Body of pancreas (tissue), 4 donors: ENCODE measurements at regions not wholly inside any gene's neighbourhood (a gene's known extent, or its start where the extent isn't known, plus 50 kb on each side); places are given as distances from the start of the nearest gene placed in this dataset.
"Not testable (repeated sequence)": the region's sequence is repeated elsewhere in the genome, so short reads cannot be mapped to it uniquely, and the experiment has no call there.

Experiments
- ATAC-seq: fragments of 150-250 bp; one replicate; pipeline ENCODE4 v1.9.1; 2016
- DNase-seq, 4 donors: peaks; one replicate each; pipeline ENCODE4 v3.0.0-alpha.2; 2019
- H3K27ac ChIP-seq, 4 donors: fragments of 200-600 bp; sonication (generic); 1 replicate in 3 of 4; 2 replicates in 1 of 4; pipeline versions ENCODE4 v1.5.1 to v1.6.1; 2016 to 2019; ENCODE audit warnings: mild to moderate bottlenecking in 1 of 4, mixed read lengths in 1 of 4, moderate library complexity in 1 of 4
- H3K27me3 ChIP-seq, 2 donors: fragments of 200-600 bp; sonication (generic); one replicate each; pipeline ENCODE4 v1.6.0; 2016; ENCODE audit warnings: mild to moderate bottlenecking in 1 of 2
- H3K36me3 ChIP-seq, 2 donors: fragments of 200-600 bp; sonication (generic); replicated peaks in 1 of 2; 2 replicates each; pipeline ENCODE4 v1.5.1; 2016; ENCODE audit warnings: low read depth in 2 of 2; ENCODE audit not compliant: insufficient read depth in 1 of 2
- H3K4me1 ChIP-seq: fragments of 200-600 bp; sonication (generic); one replicate; pipeline ENCODE4 v1.6.0; 2016
- H3K4me3 ChIP-seq, 2 donors: fragments of 200-600 bp; sonication (generic); 1 replicate in 1 of 2; 2 replicates in 1 of 2; pipeline ENCODE4 v1.5.1; 2016 to 2019
- H3K9me3 ChIP-seq, 3 donors: fragments of 200-600 bp; sonication (generic); 1 replicate in 2 of 3; 2 replicates in 1 of 3; pipeline ENCODE4 v1.5.1; 2016
- POLR2A ChIP-seq, 3 donors: fragments of 450-650 bp; IDR thresholded peaks; one replicate each; pipeline ENCODE4 v1.6.1; 2016; ENCODE audit warnings: antibody characterized with exemption in 3 of 3, mild to moderate bottlenecking in 2 of 3
- WGBS, 2 donors: methylation state at CpG; one replicate each; pipeline ENCODE4 v1.1.5; 2017; 5-methylcytosine and 5-hydroxymethylcytosine counted together
- intact Hi-C: fragments of 100-400 bp; cut with DNase I; formaldehyde crosslinking; loops from one replicate; pipeline ENCODE4 v1.15.1; 2023
- TF ChIP-seq, protein P1 (sequence below), 7 experiments: fragments of 450-650 bp in 4 of 7; fragments of 200-600 bp in 3 of 7; sonication (generic) in 3 of 7; IDR thresholded peaks; one replicate each; pipeline ENCODE4 v1.5.1; 2016 to 2019; ENCODE audit warnings: antibody characterized with exemption in 7 of 7

DNA sequence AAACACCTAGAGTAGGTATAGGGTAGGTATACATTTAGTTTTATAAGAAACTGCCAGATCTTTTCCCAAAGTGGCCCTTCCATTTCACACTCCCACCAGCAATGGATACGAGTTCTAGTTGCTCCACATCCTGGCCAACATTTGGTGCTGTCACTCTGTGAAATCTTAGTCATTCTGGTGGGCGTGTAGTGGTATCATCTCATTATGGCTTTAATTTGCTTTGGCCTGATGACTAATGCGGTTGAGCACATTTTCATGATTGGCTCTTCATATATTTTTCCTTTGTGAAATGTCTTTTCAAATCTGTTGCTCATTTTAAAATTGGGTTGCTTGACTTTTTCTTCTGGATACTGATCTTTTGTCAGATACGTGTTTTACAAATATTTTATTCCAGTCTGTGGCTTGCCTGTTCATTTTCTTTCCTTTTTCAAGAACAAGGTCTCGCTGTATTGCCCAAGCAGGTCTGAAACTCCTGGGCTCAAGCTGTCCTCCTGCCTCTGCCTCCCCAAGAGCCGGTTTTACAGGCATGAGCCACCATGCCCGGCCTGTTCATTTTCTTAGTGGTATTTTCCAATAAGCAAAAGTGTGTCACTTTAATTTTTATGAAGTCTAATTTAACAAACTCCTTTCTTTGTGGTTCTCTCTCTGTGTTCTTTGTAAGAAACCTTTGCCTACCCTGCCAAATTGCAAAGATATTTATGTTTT, 192.4 kb downstream of the SEC14L1 start:
- Histone ChIP-seq H3K9me3 (no peaks in the 10 kb centered on the region), H3K4me3 (no peak overlapping the region), H3K27me3 (no peaks in the 10 kb centered on the region), H3K36me3 (no peaks in the 10 kb centered on the region), H3K4me1 (peaks cover 11% of the 10 kb centered on the region), H3K27ac (peak overlapping the region in 1 of 4 donors; percentile 5)
- 85 to 94% methylated on average over 7 of the region's 7 CpGs for WGBS, 2 donors
- DNase-seq (peak in 1 of 4 donors; percentile 6), ATAC-seq (no peak)
- intact Hi-C loops: loop anchor here (5.0 kb wide), 1 partner anchor 159 kb away; no protein-coding TSS in a partner anchor
- TF ChIP-seq POLR2A (IDR thresholded peaks at IDR 0.05): no peak
- TF ChIP-seq, protein P1, sequence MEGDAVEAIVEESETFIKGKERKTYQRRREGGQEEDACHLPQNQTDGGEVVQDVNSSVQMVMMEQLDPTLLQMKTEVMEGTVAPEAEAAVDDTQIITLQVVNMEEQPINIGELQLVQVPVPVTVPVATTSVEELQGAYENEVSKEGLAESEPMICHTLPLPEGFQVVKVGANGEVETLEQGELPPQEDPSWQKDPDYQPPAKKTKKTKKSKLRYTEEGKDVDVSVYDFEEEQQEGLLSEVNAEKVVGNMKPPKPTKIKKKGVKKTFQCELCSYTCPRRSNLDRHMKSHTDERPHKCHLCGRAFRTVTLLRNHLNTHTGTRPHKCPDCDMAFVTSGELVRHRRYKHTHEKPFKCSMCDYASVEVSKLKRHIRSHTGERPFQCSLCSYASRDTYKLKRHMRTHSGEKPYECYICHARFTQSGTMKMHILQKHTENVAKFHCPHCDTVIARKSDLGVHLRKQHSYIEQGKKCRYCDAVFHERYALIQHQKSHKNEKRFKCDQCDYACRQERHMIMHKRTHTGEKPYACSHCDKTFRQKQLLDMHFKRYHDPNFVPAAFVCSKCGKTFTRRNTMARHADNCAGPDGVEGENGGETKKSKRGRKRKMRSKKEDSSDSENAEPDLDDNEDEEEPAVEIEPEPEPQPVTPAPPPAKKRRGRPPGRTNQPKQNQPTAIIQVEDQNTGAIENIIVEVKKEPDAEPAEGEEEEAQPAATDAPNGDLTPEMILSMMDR (IDR thresholded peaks at IDR 0.05): no peak

DNA sequence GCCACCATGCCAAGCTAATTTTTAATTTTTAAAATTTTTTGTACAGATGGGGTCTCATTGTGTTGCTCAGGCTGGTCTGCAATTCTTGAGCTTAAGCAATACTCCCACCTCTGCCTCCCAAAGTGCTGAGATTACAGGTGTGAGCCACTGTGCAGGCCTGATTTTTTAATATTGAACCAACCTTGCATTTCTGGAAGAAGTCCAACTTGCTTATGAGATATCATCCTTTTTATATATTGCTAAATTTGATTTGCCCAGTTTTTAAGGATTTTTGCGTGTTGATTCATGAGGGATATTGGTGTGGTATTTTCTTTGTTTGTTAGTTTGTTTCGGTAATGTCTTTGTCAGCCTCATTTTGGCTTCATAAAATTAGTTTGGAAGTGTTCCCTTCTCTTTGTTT, 196.4 kb downstream of the SEC14L1 start:
- DNase-seq (no peak), ATAC-seq (no peak)
- no peaks in the 10 kb centered on the region for H3K27me3 ChIP-seq
- peaks cover under 1% of the 10 kb centered on the region for H3K4me1 ChIP-seq
- TF ChIP-seq, protein P1 (IDR thresholded peaks at IDR 0.05): no peak
- 97 to 100% methylated on average over 2 of the region's 2 CpGs for WGBS, 2 donors
- no peaks in the 10 kb centered on the region for H3K36me3 ChIP-seq
- no peak overlapping the region for H3K4me3 ChIP-seq
- H3K9me3 ChIP-seq: no peaks in the 10 kb centered on the region
- intact Hi-C loops: no loop called here
- H3K27ac ChIP-seq: no peak overlapping the region

GRCh38 chr17:77341069-77341541, 200.3 kb downstream of the SEC14L1 start:
- Histone ChIP-seq H3K27me3 (no peaks in the 10 kb centered on the region), H3K4me1 (peaks cover 7% of the 10 kb centered on the region), H3K9me3 (no peaks in the 10 kb centered on the region), H3K4me3 (no peak overlapping the region), H3K27ac (no peak overlapping the region), H3K36me3 (no peaks in the 10 kb centered on the region)
- DNase-seq (no peak), ATAC-seq (no peak)
- intact Hi-C loops: no loop called here
- 67 to 75% methylated on average over 10 of the region's 10 CpGs for WGBS, 2 donors
- TF ChIP-seq, protein P1 (IDR thresholded peaks at IDR 0.05): no peak
- no peak for TF ChIP-seq POLR2A (IDR thresholded peaks at IDR 0.05)

DNA sequence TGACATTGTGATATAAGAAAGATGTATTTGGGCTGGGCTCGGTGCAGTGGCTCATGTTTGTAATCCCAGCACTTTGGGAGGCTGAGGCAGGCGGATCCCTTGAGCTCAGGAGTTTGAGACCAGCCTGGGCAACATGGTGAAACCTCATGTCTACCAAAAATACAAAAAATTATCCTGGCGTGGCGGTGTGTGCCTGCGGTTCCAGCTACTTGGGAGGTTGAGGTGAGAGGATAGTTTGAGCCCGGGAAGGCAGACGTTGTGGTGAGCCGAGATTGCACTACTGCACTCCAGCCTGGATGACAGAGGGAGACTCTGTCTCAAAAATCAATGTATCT, 201.9 kb downstream of the SEC14L1 start:
- H3K9me3 ChIP-seq, intact Hi-C loops, DNase-seq, ATAC-seq, H3K27me3 ChIP-seq, H3K4me3 ChIP-seq, H3K4me1 ChIP-seq, H3K36me3 ChIP-seq: not testable (repeated sequence)
- WGBS, 2 donors: 66 to 82% methylated on average over 8 of the region's 8 CpGs
- H3K27ac ChIP-seq: peak overlapping the region in 2 of 4 donors; percentile 24 to 45

- H3K4me3 ChIP-seq: no peak overlapping the region
- DNase-seq (no peak), ATAC-seq (no peak)
- no peaks in the 10 kb centered on the region for H3K27me3 ChIP-seq
- WGBS, 2 donors: 86 to 91% methylated on average over 7 of the region's 7 CpGs
- peak overlapping the region in 1 of 4 donors; percentile 45 for H3K27ac ChIP-seq
- peaks cover 7% of the 10 kb centered on the region for H3K4me1 ChIP-seq
- TF ChIP-seq, protein P1 (IDR thresholded peaks at IDR 0.05): no peak
- no peak for TF ChIP-seq POLR2A (IDR thresholded peaks at IDR 0.05)
- intact Hi-C loops: no loop called here
- no peaks in the 10 kb centered on the region for H3K9me3 ChIP-seq
- no peaks in the 10 kb centered on the region for H3K36me3 ChIP-seq
Measured at GRCh38 chr17:77343031-77343800, 202.4 kb downstream of the SEC14L1 start.
